ENCODE measurements at regions not wholly inside any gene's neighbourhood (a gene's known extent, or its start where the extent isn't known, plus 50 kb on each side); places are given as distances from the start of the nearest gene placed in this dataset.

DNA sequence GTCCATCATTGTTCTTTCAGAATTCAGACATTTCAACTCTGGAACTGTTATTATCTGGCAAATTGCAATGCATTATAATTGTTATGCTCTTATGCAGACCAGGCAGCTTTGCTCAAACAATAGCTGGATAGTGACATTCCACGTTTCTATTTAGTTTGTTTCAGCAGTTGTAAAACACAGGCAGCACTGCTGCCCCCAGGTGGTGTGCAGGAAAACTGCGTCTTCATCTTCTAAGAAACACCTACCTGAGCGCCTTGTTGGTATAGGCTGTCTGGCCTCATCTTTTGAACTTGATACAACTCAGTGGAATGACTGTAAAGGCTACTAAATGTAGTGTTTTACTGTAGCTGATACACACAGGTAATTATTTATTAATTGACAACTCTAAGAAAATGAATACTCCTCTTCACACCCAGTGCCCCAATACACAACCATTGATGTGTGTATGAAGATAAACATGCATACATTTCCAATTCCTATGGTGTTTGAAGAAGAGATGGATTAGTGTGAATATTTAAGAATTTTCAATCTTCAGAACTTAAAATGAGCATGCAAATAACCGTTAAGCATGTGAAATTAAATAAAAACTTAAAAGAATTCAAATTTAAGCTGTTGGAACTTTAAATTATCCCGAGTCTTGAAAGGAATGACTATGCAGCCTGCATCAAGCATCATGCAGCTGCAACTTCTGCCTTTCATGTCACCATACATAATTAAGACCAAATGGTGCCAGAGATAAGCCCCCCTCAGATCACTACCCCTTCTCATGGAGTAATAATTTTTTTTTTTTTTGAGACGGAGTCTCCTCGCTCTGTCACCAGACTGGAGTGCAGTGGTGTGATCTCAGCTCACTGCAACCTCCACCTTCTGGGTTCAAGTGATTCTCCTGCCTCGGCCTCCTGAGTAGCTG, 85.6 kb downstream of the CD8B2 start:
- DNase-seq (ENCODE audit: low read depth, low spot score): no peak

DNA sequence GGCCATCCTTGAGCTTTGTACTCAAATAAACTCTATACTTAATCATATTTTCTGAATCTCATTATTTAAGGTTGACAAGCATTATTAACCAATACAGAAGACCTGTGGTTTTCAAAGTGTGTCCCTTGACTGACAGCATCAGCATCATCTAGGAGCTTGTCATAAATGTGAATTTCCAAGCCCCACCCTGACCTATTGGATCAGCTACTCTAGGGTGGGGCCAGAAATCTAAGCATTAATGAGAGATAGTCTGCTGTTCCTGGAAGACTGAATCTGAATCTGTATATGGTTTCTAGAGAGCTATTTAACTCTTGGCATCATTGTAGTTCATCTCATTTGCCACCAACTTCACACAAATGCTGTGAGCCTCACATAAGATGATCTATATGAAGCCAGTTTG, 86.6 kb downstream of the CD8B2 start:
- no peak for DNase-seq (ENCODE audit: low read depth, low spot score)

DNA sequence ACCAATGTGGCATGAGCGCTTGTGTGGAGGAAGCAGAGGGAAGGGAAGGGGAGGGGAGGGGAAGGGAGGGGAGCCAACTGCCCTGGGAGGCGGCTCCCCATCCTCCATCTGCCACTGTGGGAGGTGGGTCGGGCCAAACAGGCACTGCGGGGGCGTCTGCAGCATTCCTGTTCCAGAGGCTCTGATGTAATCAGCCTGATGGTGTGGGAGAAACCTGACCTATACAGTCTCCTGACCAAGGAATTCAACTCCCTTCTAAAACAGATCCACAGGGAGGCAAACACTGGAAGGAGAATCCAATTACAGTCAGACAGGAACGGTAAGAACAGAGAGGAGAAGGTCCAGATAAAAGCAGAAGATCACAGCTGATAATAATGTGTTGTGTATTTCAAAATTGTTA, 88.8 kb downstream of the CD8B2 start:
- DNase-seq (ENCODE audit: low read depth, low spot score): peak; percentile 85

DNA sequence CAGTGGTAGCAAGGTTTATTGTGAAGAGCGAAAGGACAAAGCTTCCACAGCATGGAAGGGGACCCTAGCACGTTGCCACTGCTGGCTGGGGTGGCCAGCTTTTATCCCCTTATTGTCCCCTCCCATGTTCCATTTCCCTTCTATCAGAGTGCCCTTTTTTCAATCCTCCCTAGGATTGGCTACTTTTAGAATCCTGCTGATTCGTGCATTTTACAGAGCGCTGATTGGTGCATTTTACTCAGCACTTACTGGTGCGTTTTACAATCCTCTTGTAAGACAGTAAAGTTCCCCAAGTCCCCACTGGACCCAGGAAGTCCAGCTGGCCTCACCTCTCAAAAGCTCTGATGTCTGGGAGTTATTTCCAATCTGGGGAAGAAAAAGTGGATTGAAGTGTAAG, 90.1 kb downstream of the CD8B2 start:
- no peak for DNase-seq (ENCODE audit: low read depth, low spot score)

DNA sequence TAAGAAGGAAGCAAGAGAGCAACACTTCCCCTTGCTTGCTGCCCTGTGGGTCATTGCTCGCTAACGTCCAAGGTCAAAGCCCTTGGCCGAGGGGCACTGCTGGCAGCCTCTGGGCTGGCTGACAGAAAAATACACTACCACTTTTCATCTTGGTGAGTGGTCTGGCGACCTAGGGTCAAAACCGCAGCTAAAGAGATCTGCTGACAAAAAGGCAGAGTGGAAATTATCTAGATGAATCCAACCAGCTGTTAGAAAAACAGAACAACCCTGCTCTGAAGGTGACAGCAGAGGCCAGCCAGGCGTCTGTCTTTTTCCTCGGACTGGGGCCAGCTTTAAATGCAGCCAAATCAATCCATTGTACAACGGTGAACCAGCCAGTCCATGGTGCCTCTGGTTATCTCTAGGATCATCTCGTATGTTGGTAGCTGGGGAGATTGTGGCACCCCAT, 92.6 kb downstream of the CD8B2 start:
- DNase-seq (ENCODE audit: low read depth, low spot score): no peak

DNA sequence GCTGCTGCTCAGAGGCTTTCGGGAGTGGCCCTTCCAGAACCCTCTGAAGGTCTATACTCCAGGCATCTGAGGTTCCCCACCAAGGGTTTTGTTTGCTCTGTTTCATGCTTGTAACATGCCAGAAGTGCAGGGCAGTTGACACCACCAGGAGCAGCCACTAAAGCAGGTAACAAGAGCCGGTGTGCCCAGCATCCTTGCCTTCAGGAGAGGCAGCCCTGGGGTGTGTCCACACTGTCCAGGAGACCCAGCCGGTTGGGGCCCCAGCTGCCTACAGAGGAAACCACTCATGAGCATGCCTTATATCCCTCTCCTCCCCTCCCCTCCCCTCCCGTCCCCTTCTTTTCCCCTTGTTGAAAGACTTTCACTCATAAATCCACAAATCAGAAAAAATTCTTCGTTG, 93.1 kb downstream of the CD8B2 start:
- no peak for DNase-seq (ENCODE audit: low read depth, low spot score)

DNA sequence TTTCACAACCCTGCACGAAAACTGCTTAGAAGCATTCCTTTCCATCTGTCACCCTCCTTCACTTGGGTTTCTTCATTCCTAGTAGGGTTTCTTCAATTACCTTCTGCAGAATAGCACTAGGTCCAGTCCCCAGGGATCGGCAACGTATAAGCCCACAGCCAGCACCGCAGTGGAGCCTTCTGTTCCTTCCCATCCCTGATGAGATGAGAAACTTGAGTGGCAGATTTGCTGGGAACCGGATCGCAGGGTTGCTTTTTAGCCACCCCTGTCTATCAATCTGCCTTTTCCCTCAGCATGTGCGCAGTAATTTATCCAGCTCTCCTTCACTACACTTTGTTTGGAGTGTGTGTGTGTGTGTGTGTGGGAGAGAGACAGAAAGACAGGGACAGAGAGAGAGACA, 94.2 kb downstream of the CD8B2 start:
- no peak for DNase-seq (ENCODE audit: low read depth, low spot score)

DNA sequence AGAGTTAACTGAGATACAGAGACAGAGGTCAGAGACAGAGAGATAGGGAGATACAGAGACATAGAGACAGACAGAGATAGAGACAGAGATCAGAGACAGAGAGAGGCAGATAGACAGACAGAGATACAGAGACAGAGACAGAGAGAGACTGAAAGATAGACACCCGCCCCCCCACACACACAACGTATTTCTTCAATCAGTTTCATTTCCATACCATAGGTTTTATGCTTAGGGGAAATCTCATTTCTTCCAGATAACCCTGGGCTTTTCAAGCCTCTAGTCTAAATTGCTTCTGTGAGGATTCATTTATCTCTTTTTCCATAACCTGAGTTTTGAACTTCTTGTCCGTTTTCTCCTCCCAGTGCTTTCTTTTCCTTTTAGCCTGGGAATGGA, 94.6 kb downstream of the CD8B2 start:
- no peak for DNase-seq (ENCODE audit: low read depth, low spot score)

DNA sequence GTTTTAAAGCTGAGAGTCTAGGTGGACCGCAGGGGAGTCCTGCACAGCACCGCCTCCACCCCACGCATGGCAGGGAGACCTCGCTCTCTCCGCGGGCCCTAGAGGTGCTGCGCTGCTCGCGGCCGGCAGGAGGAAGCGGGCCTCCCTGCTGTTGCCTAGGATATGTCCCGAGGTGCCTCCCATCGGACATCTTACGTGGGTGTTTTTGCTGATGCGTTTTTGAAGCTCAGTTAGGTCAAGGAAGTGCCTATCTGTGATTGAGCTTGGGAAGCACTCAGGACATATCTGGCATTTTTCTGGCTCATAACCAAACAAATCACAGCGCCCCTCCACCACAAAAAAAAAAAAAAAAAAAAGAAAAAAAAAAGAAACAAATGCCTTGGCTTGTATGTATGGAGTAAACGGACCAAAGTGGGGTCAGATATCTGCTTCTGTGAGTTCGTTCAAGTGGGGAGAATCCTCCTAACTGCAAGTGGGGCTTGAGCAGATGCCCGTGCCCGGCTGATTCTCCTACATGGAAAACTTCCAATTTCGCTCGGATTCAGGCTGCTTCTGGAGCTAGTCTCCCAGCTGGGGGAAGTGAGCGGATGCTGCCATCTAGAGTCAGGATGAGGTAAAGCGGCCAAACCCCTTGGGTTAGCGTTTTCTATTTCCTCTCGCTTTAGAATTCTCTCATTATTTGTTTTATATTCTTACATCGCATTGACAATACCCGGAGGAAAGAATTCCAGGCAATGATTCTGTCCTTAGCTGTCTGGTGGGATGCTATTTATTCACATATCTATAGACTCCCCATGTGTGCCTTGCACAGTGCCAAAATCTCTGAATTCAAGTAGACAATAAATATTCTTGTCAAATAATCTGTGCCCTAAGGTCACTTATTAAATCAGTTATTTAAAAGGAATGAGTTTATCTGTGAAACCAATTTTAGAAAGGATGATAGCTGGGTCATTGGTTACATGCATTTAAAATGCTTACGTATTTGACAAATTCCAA, 95.3 kb downstream of the CD8B2 start:
- peak; percentile 76 for DNase-seq (ENCODE audit: low read depth, low spot score)

DNA sequence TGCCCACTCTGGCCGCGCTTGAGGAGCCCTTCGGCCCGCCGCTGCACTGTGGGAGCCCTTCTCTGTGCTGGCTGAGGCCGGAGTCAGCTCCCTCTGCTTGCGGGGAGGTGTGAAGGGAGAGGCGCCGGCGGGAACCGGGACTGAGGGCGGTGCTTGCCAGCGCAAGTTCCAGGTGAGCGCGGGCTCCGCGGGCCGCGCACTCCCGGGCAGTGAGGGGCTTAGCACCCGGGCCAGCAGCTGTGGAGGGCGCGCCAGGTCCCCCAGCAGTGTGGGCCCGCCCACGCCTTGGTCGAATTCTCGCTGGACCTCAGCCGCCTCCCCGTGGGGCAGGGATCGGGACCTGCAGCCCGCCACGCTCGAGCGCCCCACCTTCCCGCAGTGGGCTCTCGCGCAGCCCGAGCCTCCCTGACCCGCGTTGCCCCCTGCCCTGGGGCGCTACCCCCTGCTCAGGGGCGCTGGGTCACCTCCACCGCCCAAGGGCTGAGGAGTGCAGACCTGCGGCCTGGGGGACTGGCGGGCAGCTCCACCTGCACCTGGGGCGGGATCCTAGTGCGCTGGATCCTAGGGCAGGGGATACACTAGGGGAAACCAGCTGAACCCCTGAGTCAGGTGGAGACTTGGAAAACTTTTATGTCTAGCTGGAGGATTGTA, 97.3 kb downstream of the CD8B2 start:
- no peak for DNase-seq (ENCODE audit: low read depth, low spot score)

DNA sequence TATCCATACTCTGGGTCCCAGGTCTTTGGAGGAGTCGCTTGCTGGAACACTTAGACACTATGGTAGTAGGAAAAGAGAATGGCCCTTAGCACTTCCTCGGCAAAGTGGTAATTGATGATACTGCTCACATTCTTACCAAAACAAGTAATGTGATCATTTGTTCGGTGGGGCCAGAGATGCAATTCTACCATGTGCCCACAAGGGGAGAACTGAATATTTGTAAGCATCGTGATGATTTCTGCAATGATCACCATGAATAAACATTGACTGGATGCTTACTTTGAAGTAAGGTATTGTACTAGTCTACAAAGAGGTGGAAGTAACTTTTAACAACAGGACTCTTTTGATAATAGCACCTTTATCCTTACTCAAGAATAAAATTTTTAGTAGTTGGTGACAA, 109.7 kb downstream of the CD8B2 start:
- no peak for DNase-seq (ENCODE audit: low read depth, low spot score)

DNA sequence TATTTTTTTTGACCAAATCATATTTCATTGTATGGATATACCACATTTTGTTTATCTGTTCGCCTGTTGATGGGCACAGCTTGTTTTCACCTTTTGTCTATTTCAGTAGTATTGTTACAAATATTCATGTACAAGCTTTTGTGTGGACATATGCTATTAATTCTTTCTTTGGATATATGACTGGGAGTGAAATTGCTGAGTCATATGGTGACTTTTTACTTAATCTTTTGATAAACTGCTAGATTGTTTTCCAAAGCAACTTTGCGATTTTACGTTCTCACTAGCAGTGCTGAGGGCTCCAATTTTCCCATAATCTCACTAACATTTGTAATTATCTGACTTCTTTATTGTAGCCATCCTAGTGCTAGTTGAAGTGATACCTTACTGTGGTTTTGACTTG, 112.4 kb downstream of the CD8B2 start:
- no peak for DNase-seq (ENCODE audit: low read depth, low spot score)

DNA sequence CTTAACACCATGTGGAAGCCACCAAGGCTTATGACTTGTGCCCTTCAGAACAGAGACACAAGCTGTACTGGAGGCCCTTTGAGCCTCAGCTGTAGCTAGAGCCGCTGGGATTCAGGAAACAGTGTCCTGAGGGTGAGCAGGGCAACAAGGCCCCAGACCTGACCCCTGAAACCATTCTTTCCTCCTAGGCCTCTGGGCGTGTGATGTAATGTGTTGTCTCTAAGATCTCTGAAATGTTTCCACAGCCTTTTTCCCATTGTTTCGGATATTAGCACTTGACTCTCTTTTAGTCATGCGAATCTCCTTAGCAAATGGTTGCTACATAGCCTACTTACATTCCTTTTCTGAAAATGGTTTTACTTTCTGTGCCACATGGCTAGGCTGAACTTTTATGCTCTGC, 114.9 kb downstream of the CD8B2 start:
- no peak for DNase-seq (ENCODE audit: low read depth, low spot score)

DNA sequence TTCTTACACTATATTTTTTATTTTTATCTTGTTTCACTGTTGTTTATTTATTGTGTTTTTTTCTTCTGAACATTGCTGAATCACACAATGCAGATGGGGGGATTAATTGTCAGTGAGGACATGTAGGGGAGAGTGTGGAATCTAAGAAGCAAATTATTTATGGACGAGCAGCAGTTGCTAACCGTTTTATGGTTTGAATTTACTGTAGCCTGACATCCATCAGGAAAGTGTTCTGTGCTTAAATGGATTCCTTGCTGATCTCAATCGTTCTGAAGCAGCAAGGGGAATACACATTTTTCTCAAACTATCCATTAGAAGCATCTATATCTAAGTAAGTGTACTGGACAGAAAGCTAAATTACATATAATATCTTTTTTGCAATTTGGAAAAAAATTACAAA, 119.5 kb downstream of the CD8B2 start:
- DNase-seq (ENCODE audit: low read depth, low spot score): no peak

DNA sequence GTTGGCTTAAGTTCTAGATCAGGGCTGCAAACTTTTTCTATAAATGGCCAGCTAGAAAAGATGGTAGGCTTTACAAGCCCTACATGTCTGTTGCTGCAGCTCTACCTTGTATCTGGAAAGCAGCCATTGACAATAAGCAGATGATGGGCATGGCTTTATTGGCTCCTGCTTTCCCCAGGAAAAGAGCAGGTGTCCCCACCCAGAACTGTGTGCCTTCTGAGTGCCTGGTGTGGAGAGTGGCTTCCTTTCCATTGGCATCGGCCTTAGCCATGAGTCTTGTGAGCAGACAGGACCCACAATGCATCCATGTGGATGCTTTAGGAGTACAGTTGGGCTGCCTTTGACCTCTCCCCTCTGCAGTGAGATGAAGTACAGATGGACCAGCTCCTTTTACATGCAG, 120.2 kb downstream of the CD8B2 start:
- DNase-seq (ENCODE audit: low read depth, low spot score): no peak

DNA sequence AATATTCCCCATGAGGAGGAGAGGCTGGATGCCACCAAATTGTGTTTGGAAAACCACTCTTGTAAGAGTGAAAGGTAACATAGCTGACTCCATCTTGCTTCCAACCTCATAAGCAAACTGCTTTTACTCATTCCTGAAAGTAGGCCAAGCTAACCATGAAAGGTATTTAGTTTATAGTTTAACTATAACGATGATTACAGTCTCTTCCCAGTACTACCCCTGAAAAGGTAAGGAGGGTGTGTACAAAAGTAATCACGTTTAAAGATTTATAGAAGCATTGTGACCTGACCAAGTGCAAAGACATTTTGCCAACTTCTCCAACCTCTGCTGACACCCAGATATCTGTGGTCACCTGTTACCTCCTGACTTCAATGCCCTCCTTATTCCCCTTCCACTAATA, 122.6 kb downstream of the CD8B2 start:
- no peak for DNase-seq (ENCODE audit: low read depth, low spot score)

DNA sequence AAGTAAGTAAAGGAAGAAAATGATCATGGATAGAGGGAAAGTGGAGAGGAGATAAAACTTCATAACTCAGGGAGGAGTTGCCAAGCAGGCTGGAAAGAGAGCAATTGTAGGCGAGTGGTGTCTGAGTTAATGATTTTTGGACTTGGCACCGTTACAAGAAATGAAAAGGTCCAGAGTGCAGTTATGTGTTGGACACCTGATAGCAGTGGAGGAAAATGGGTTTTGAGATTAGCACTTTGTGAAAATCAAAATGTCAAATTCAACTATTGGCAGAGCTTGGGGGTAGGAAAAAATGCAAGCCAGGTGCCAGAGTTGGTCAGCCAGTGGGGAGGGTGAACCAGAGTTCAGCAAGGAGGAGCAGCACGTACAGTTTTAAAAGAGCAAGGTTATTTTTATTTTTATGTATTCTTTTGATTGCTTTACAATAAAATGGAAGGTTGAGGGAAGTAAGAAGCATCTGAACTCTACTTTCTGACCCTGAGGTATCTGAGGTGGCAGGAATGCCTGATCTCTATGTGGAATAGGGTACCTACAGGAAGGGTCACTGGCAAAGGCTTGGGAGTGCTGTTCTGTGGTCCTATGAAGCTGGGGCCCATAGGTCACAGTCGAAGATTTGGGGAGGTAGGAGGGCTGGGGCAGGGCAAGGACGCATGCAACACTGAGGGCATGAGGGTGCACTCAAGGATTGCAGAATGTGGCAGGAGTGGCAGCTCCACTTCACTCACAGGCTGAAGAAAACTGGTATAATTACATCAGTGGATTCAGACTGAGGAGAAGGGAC, 127.5 kb downstream of the CD8B2 start:
- no peak for DNase-seq (ENCODE audit: low read depth, low spot score)

DNA sequence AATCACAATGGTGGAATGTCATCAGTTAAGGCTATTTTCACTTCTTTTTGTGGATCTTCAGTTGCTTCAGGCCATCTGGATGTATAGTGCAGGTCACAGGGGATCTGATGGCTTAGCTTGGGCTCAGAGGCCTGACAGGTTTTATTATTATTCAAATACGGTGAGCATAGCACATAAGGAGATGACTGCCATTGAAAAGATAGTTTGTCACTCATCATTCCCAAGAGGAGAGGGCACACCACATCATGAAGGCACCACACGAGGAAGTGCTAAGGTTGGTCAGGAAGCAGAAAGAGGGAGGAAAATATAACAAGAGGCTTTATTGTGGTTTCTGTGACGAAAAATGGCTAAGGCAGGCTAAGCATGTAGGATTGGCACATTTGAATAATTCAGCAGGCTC, 131.4 kb downstream of the CD8B2 start:
- no peak for DNase-seq (ENCODE audit: low read depth, low spot score)

DNA sequence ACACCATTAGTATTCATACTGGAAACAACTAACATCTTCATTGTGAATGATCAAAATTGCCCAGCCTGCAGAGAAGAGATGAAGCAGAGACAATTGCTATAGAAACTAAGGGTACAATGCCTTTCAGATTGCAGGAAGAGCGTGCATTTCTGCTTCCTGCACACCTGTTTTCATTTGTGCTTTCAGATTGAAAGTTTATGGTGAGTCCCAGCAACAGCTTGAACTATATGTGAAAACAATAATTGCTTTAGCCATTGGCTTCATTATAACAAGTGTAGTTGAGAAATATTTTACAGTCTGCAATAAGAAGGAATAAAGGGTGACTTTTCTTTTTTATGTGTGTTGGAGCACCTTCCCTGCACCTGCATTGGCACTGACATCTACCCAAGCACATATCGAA, 136.3 kb downstream of the CD8B2 start:
- DNase-seq (ENCODE audit: low read depth, low spot score): no peak

DNA sequence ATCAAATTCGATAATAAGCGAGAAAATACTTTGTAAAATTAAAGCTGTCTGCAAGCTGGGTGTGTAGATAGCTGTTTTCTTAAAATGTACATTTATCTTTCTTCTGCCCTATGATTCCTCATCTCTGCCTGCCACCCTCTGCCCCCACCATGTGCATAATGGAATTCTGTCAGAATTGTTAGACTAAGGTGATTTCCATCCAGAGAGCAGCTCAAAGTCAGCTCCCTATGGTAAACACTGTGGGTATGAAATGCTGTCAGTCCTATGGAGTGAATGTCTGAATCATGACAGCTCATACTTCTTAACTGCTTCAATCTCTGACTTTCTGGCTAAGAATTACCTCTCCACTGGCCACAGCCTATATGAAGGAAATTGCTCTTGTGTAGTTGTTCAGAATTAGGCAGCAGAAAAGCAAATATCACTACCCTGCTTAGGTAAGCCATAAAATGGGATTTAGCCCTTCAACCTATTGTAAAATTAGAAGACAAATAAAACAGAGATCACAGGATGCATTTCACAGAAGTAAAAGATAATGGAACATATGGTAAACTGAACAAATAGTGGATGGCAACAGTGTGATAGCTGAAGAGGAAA, 137.7 kb downstream of the CD8B2 start:
- no peak for DNase-seq (ENCODE audit: low read depth, low spot score)

DNA sequence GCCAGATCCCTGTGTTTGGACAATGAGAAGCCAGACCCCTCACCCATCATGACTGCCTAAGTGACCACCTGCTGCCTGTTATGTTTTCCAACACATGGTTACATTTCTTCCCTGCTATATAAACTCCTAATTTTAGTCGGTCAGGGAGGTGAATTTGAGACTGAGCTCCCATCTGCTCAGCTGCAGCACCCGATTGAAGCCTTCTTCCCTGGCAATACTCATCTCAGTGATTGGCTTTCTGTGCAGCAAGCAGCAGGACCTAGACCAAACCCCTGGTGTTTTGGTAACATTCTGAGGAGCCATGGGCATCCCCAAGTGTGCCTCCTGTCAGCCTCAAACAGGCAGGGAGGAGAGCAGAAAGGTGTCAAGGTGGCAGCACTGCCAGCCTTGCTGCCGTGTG, 141.2 kb downstream of the CD8B2 start:
- no peak for DNase-seq (ENCODE audit: low read depth, low spot score)
